ENCODE measurements at regions not wholly inside any gene's neighbourhood (a gene's known extent, or its start where the extent isn't known, plus 50 kb on each side); places are given as distances from the start of the nearest gene placed in this dataset.
"Not testable (repeated sequence)": the region's sequence is repeated elsewhere in the genome, so short reads cannot be mapped to it uniquely, and the experiment has no call there.

GRCh38 chr4:151574968-151575367, 166.0 kb downstream of the FHIP1A start:
- H3K4me3 ChIP-seq, result no peak overlapping the region
- H3K9me3 ChIP-seq, result no peaks in the 10 kb centered on the region
- H3K36me3 ChIP-seq, result no peaks in the 10 kb centered on the region
- no peaks in the 10 kb centered on the region for H4K20me1 ChIP-seq
- H3K4me1 ChIP-seq, result no peaks in the 10 kb centered on the region
- H3K27me3 ChIP-seq, result no peaks in the 10 kb centered on the region
- no peak overlapping the region for H3K4me2 ChIP-seq
- no peak overlapping the region for H3K9ac ChIP-seq
- H3K27ac ChIP-seq, result no peak overlapping the region
- no peak for TF ChIP-seq Cebpa-rat (IDR thresholded peaks at IDR 0.05)

DNA sequence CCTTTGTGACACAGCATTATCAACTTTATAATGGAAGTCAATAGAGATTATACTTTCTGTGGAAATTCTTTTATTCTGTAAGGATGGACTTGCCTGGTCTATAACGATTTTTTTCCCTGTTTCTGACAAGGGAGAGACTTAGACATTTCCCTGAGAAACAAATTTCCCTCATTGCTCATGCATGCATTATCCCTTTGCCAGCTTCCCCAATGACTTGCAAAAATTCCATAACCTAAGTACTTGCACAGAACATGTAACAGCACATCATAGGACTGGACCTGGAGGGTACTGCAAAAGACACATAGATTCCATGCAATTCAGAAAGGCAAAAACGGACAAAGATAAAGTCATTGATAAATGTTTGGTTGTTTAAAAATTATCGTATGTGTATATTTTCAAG, 166.7 kb downstream of the FHIP1A start:
- Histone ChIP-seq H4K20me1 (no peaks in the 10 kb centered on the region), H3K9ac (no peak overlapping the region), H3K27ac (no peak overlapping the region), H3K36me3 (no peaks in the 10 kb centered on the region), H3K9me3 (no peaks in the 10 kb centered on the region), H3K27me3 (no peaks in the 10 kb centered on the region), H3K4me3 (no peak overlapping the region), H3K4me2 (no peak overlapping the region), H3K4me1 (no peaks in the 10 kb centered on the region)
- no peak for TF ChIP-seq Cebpa-rat (IDR thresholded peaks at IDR 0.05)

DNA sequence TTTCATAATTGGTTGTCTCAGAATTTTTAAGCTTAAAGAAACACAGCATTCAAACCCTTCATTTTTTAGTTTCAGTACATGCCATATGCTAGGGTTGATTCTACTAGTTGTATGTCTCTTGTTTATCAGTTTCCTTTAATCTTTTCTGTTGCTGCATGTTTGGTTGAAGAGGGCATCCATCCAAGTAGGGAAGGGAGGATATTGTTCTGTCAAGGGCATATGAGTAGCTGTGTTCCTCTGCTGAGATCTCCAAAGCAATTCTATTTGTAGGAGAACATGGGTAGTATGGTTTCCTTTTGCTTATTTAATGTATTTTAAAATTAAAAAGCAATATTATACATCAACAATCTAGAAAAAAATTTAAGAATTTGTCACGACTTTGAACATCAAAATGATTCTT, 167.7 kb downstream of the FHIP1A start:
- Histone ChIP-seq H4K20me1 (no peaks in the 10 kb centered on the region), H3K27ac (no peak overlapping the region), H3K4me2 (no peak overlapping the region), H3K9me3 (no peaks in the 10 kb centered on the region), H3K4me3 (no peak overlapping the region), H3K4me1 (no peaks in the 10 kb centered on the region), H3K36me3 (no peaks in the 10 kb centered on the region), H3K9ac (no peak overlapping the region), H3K27me3 (no peaks in the 10 kb centered on the region)
- no peak for TF ChIP-seq Cebpa-rat (IDR thresholded peaks at IDR 0.05)

GRCh38 chr4:151581570-151581969, 172.6 kb downstream of the FHIP1A start:
- Histone ChIP-seq H3K9ac (no peak overlapping the region), H3K4me1 (no peaks in the 10 kb centered on the region), H3K27ac (no peak overlapping the region), H3K9me3 (no peaks in the 10 kb centered on the region), H4K20me1 (no peaks in the 10 kb centered on the region), H3K27me3 (no peaks in the 10 kb centered on the region), H3K4me2 (no peak overlapping the region), H3K36me3 (no peaks in the 10 kb centered on the region), H3K4me3 (no peak overlapping the region)
- TF ChIP-seq Cebpa-rat (IDR thresholded peaks at IDR 0.05), result no peak

- no peak overlapping the region for H3K4me3 ChIP-seq
- H4K20me1 ChIP-seq, result no peaks in the 10 kb centered on the region
- H3K36me3 ChIP-seq, result no peaks in the 10 kb centered on the region
- H3K27ac ChIP-seq, result no peak overlapping the region
- no peaks in the 10 kb centered on the region for H3K27me3 ChIP-seq
- no peak for TF ChIP-seq Cebpa-rat (IDR thresholded peaks at IDR 0.05)
- H3K9ac ChIP-seq, result no peak overlapping the region
- no peak overlapping the region for H3K4me2 ChIP-seq
- no peaks in the 10 kb centered on the region for H3K4me1 ChIP-seq
- H3K9me3 ChIP-seq, result no peaks in the 10 kb centered on the region
Measured at GRCh38 chr4:151582098-151582497, 173.1 kb downstream of the FHIP1A start.

DNA sequence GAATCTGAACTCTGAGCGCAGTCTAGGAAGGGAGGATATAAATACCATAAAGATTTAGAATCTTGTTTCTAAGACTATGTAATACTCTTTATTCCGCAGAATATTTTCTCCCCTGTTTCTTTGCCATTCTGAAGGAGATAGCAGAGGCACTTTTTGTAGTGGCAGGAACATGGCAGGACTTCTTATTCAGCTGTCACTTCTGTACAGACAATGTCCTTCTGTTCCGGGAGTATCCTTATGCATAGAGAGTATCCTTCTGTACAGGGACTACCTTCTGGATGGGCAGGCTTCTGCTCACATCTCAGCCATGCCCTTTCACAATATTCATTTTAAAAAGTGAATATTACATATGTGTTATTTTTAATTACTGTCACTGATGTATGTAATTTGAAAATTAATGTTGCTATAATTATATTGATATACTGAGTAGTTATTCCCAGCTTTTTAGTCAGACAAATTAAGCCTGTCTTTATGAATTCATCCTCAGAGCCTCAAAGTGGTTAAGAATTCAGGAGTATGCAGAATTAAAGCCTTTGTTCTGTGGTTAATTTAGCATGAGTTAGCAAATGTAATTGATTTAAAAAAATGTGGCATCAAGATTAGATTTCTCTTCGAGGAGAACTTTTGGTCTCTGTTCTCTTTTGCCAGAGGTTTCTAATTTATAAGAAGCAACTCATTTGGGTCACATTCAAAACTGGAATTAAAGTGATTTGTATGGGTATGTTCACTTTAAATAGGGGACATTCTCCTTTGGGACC, 174.4 kb downstream of the FHIP1A start:
- Histone ChIP-seq H3K9me3 (no peaks in the 10 kb centered on the region), H3K27ac (no peak overlapping the region), H4K20me1 (no peaks in the 10 kb centered on the region), H3K36me3 (no peaks in the 10 kb centered on the region), H3K27me3 (no peaks in the 10 kb centered on the region), H3K4me3 (no peak overlapping the region), H3K4me2 (no peak overlapping the region), H3K9ac (no peak overlapping the region), H3K4me1 (no peaks in the 10 kb centered on the region)
- no peak for TF ChIP-seq Cebpa-rat (IDR thresholded peaks at IDR 0.05)

GRCh38 chr4:151584101-151584500, 175.1 kb downstream of the FHIP1A start:
- no peaks in the 10 kb centered on the region for H3K4me1 ChIP-seq
- no peaks in the 10 kb centered on the region for H3K27me3 ChIP-seq
- no peaks in the 10 kb centered on the region for H3K36me3 ChIP-seq
- no peak for TF ChIP-seq Cebpa-rat (IDR thresholded peaks at IDR 0.05)
- no peak overlapping the region for H3K4me3 ChIP-seq
- H4K20me1 ChIP-seq, result no peaks in the 10 kb centered on the region
- no peaks in the 10 kb centered on the region for H3K9me3 ChIP-seq
- no peak overlapping the region for H3K27ac ChIP-seq
- no peak overlapping the region for H3K4me2 ChIP-seq
- H3K9ac ChIP-seq, result no peak overlapping the region

DNA sequence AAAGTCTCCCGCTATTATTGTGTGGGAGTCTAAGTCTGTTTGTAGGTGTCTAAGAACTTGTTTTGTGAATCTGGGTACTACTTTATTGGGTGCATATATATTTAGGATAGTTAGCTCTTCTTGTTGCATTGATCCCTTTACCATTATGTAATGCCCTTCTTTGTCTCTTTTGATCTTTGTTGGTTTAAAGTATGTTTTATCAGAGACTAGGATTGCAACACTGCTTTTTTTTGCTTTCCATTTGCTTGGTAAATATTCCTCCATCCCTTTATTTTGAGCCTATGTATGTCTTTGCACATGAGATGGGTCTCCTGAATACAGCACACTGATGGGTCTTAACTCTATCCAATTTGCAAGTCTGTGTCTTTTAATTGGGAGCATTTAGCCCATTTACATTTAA, 165.2 kb downstream of the GATB start:
- H3K27me3 ChIP-seq, H3K9me3 ChIP-seq, H3K4me1 ChIP-seq, H4K20me1 ChIP-seq, H3K9ac ChIP-seq, H3K4me3 ChIP-seq, H3K4me2 ChIP-seq, H3K36me3 ChIP-seq, H3K27ac ChIP-seq: not testable (repeated sequence)

DNA sequence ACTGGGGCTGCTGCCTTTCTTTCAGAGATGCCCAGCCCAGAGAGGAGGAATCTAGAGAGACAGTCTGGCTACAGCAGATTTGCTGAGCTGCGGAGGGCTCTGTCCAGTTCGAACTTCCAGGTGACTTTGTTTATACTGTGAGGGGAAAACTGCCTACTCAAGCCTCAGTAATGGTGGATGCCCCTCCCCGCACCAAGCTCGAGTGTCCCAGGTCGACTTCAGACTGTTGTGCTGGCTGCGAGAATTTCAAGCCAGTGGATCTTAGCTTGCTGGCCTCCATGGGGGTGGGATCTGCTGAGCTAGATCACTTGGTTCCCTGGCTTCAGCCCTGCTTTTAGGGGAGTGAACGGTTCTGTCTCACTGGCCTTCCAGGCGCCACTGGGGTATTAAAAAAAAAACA, 163.1 kb downstream of the GATB start:
- H3K27ac ChIP-seq, H3K4me1 ChIP-seq, H3K27me3 ChIP-seq, H3K36me3 ChIP-seq, H3K4me3 ChIP-seq, H4K20me1 ChIP-seq, H3K9ac ChIP-seq, H3K4me2 ChIP-seq, H3K9me3 ChIP-seq: not testable (repeated sequence)

GRCh38 chr4:151599863-151600262, 160.9 kb downstream of the GATB start:
- Histone ChIP-seq H3K9me3 (0 out of 2 replicates have a peak, but pooled peaks cover 7% of the 10 kb centered on the region), H3K4me1 (peaks cover 12% of the 10 kb centered on the region; the same call in 1 of the 2 replicates), H3K4me2 (no peak overlapping the region), H3K36me3 (no peaks in the 10 kb centered on the region), H3K4me3 (no peak overlapping the region), H3K9ac (no peak overlapping the region), H3K27me3 (no peaks in the 10 kb centered on the region), H4K20me1 (no peaks in the 10 kb centered on the region), H3K27ac (no peak overlapping the region)
- TF ChIP-seq Cebpa-rat (IDR thresholded peaks at IDR 0.05), result no peak

GRCh38 chr4:151600432-151600831, 160.4 kb downstream of the GATB start:
- Histone ChIP-seq H3K9ac (no peak overlapping the region), H3K36me3 (no peaks in the 10 kb centered on the region), H3K27me3 (no peaks in the 10 kb centered on the region), H3K4me2 (no peak overlapping the region), H3K4me3 (no peak overlapping the region), H4K20me1 (no peaks in the 10 kb centered on the region), H3K9me3 (0 out of 2 replicates have a peak, but pooled peaks cover 7% of the 10 kb centered on the region), H3K4me1 (peaks cover 12% of the 10 kb centered on the region; the same call in 1 of the 2 replicates), H3K27ac (no peak overlapping the region)
- no peak for TF ChIP-seq Cebpa-rat (IDR thresholded peaks at IDR 0.05)
